Cardiac muscle cell (in vitro differentiated cells and primary cell): ENCODE measurements at regions not wholly inside any gene's neighbourhood (a gene's known extent, or its start where the extent isn't known, plus 50 kb on each side); places are given as distances from the start of the nearest gene placed in this dataset.

Source experiments
- DNase-seq, 2 donors: peaks; one replicate each; pipeline versions ENCODE4 v3.0.0 to v3.0.0-alpha.2; 2010 to 2017; ENCODE audit warnings: low read depth in 1 of 2, low spot score in 1 of 2
- H3K27ac ChIP-seq: fragments of 200-600 bp; sonication (generic); 2 replicates; pipeline ENCODE4 v1.5.1; 2016
- H3K27me3 ChIP-seq: fragments of 200-600 bp; sonication (generic); 2 replicates; pipeline ENCODE4 v1.6.0; 2016; ENCODE audit warnings: control low read depth
- H3K36me3 ChIP-seq: fragments of 200-600 bp; sonication (generic); 2 replicates; pipeline ENCODE4 v1.5.1; 2016; ENCODE audit warnings: control low read depth
- H3K4me1 ChIP-seq: fragments of 200-600 bp; sonication (generic); 2 replicates; pipeline ENCODE4 v1.8.1; 2017; ENCODE audit warnings: low read depth, mild to moderate bottlenecking, mixed run types
- H3K4me3 ChIP-seq: fragments of 200-600 bp; sonication (generic); 2 replicates; pipeline ENCODE4 v1.5.1; 2016; ENCODE audit warnings: mild to moderate bottlenecking
- H3K9me3 ChIP-seq: fragments of 200-600 bp; sonication (generic); 2 replicates; pipeline ENCODE4 v1.5.1; 2017; ENCODE audit warnings: low read depth, mild to moderate bottlenecking, control low read depth
- TF ChIP-seq, protein P1 (sequence below): IDR thresholded peaks from 2 replicates; pipeline ENCODE4 v1.5.1; 2012; ENCODE audit warnings: low read depth, mild to moderate bottlenecking, low read length

DNA sequence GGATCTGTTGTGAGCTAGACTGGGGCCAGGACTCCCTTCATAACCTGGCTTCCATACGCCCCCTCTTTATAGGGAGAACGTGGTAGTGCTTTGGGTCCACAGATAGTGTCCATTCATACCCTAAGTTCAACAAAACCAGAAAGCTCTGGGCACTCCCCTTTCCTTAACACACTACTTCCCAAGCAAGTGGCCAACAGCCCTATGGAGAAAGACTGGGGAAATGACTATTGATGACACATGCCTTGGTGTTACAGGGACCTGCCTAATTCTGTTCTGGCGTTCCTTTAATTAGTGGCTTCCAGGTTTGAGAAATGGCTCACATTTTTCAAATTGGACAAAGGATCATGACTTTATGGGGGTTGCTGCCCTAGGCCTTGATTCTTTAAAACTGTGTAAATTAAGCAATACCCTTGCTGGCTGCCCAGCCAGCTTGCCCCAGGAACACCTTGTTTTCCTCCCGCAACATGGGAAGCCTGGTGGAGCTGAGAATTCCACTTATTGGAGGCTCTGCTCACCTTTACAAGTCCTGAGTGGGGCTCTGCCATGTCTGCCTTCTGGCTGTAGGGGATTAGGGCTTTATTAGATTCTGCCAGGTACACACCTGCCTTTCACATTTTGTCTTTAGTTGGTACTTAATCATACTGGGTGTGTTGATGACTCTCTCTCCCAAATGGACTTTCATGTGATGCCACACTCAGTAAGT, 61.1 kb downstream of the RGS12 start:
- TF ChIP-seq, protein P1, sequence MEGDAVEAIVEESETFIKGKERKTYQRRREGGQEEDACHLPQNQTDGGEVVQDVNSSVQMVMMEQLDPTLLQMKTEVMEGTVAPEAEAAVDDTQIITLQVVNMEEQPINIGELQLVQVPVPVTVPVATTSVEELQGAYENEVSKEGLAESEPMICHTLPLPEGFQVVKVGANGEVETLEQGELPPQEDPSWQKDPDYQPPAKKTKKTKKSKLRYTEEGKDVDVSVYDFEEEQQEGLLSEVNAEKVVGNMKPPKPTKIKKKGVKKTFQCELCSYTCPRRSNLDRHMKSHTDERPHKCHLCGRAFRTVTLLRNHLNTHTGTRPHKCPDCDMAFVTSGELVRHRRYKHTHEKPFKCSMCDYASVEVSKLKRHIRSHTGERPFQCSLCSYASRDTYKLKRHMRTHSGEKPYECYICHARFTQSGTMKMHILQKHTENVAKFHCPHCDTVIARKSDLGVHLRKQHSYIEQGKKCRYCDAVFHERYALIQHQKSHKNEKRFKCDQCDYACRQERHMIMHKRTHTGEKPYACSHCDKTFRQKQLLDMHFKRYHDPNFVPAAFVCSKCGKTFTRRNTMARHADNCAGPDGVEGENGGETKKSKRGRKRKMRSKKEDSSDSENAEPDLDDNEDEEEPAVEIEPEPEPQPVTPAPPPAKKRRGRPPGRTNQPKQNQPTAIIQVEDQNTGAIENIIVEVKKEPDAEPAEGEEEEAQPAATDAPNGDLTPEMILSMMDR: no peak
- Histone ChIP-seq H3K36me3 (no peaks in the 10 kb centered on the region), H3K4me3 (no peak overlapping the region), H3K27ac (no peak overlapping the region), H3K27me3 (no peaks in the 10 kb centered on the region), H3K9me3 (no peaks in the 10 kb centered on the region), H3K4me1 (no peaks in the 10 kb centered on the region)
- DNase-seq: no peak

DNA sequence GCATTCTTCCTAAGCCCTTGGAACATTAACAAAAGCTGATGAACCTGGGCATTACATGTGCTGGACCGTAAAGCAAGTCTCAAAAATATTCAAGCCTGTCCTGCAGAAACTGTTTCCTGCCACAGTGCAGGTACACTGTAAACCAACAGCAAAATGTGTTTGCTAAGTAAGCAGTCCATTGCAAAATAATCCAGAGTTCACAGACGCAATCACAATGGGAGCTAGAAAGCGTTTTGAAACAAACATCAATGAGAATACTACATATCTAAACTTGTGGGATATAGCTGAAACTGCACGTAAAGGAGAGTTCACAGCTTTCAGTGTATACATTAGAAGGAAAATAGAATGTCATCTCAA, 61.6 kb downstream of the RGS12 start:
- Histone ChIP-seq H3K27me3 (no peaks in the 10 kb centered on the region), H3K36me3 (no peaks in the 10 kb centered on the region), H3K4me1 (no peaks in the 10 kb centered on the region), H3K4me3 (no peak overlapping the region), H3K27ac (no peak overlapping the region), H3K9me3 (no peaks in the 10 kb centered on the region)
- TF ChIP-seq, protein P1: no peak
- no peak for DNase-seq

DNA sequence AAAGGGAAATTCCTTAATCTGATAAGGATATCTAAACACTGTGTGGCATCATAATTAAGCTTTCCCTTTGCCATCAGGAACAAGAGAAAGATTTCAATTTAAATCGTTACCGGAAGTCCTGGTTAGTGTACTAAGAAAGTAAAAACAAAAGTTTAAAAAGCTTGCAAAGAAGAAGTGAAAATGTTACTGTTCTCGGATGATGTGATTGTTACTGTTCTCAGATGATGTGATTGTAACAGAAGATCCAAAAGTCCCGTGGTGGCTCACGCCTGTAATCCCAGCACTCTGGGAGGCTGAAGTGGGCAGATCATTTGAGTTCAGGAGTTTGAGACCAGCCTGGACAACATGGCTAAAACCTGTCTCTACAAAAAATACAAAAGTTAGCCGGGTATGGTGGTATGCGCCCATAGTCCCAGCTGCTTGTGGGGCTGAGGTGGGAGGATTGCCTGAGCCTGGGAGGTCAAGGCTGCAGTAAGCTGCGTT, 62.5 kb downstream of the RGS12 start:
- no peaks in the 10 kb centered on the region for H3K4me1 ChIP-seq
- no peak overlapping the region for H3K27ac ChIP-seq
- H3K9me3 ChIP-seq: no peaks in the 10 kb centered on the region
- no peaks in the 10 kb centered on the region for H3K36me3 ChIP-seq
- H3K27me3 ChIP-seq: no peaks in the 10 kb centered on the region
- no peak for DNase-seq
- no peak overlapping the region for H3K4me3 ChIP-seq
- TF ChIP-seq, protein P1: no peak

DNA sequence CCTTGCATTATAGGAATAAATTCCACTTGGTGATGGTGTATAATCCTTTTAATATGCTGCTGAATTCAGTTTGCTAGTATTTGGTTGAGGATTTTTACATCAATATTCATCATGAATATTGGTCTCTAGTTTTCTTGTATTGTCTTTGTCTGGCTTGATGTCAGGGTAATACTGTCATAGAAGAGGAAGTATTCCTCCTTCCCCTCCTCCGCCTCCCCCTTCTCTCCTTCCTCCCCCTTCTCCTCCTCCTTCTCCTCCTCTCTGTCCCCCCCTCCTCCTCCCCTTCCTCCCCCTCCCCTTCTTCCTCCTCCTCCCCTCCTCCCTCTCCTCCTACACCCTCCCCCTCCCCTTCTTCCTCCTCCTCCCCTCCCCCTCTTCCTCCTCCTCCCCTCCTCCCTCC, 65.8 kb downstream of the RGS12 start:
- H3K4me1 ChIP-seq: no peaks in the 10 kb centered on the region
- TF ChIP-seq, protein P1: no peak
- no peak for DNase-seq

DNA sequence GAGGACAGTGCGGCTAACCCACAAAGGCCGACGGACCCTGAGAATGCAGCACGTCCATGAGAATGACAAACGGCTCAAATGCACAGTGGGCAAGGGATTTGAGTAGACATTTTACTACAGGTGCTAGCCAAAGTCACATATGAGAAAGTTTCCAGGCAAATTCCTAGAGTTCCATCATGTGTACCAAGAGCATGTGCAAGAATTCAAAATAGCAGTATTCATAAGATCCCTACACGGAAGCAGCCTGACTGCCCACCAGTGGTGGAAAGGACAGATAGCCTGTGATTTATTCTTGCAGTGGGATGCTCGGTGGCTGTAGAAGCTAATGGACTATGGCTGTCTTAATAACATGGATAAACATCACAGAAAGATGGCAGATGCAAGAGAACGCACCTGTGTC, 68.0 kb downstream of the RGS12 start:
- H3K36me3 ChIP-seq: no peaks in the 10 kb centered on the region
- no peaks in the 10 kb centered on the region for H3K27me3 ChIP-seq
- H3K4me1 ChIP-seq: no peaks in the 10 kb centered on the region
- no peaks in the 10 kb centered on the region for H3K9me3 ChIP-seq
- H3K4me3 ChIP-seq: no peak overlapping the region
- no peak for DNase-seq
- H3K27ac ChIP-seq: no peak overlapping the region
- TF ChIP-seq, protein P1: no peak

More for the DNA sequence above, 65.8 kb downstream of the RGS12 start:
- Histone ChIP-seq H3K27me3 (no peaks in the 10 kb centered on the region), H3K9me3 (no peaks in the 10 kb centered on the region), H3K4me3 (no peak overlapping the region), H3K36me3 (no peaks in the 10 kb centered on the region), H3K27ac (no peak overlapping the region)
